MM.1S (cell line): ENCODE measurements at regions not wholly inside any gene's neighbourhood (a gene's known extent, or its start where the extent isn't known, plus 50 kb on each side); places are given as distances from the start of the nearest gene placed in this dataset.

Experiments
- DNase-seq: peaks from one replicate; pipeline ENCODE4 v3.0.0-alpha.2; 2015
- H2AFZ ChIP-seq: fragments of 300-600 bp; sonication (generic); 2 replicates; pipeline ENCODE4 v1.6.0; 2016; ENCODE audit warnings: antibody characterized with exemption, low read length
- H3F3A ChIP-seq: fragments of 300-600 bp; sonication (generic); 2 replicates; pipeline ENCODE4 v1.6.1; 2016; ENCODE audit warnings: mild to moderate bottlenecking, antibody characterized with exemption, low read length, moderate library complexity, mixed read lengths; ENCODE audit not compliant: insufficient read depth
- H3K27ac ChIP-seq: fragments of 300-600 bp; sonication (generic); 2 replicates; pipeline ENCODE4 v1.5.1; 2016; ENCODE audit warnings: mild to moderate bottlenecking, low read length
- H3K27me3 ChIP-seq: fragments of 300-600 bp; sonication (generic); replicated peaks from 2 replicates; pipeline ENCODE4 v1.6.0; 2016; ENCODE audit warnings: low read length; ENCODE audit not compliant: insufficient read depth
- H3K36me3 ChIP-seq: fragments of 300-600 bp; sonication (generic); replicated peaks from 2 replicates; pipeline ENCODE4 v1.6.1; 2016; ENCODE audit warnings: mild to moderate bottlenecking, low read length, mixed read lengths; ENCODE audit not compliant: insufficient read depth
- H3K4me1 ChIP-seq: fragments of 300-600 bp; sonication (generic); 2 replicates; pipeline ENCODE4 v1.6.1; 2016; ENCODE audit warnings: low read length, mixed read lengths
- H3K4me2 ChIP-seq: fragments of 300-600 bp; sonication (generic); 2 replicates; pipeline ENCODE4 v1.6.0; 2016; ENCODE audit warnings: low read depth, low read length
- H3K4me3 ChIP-seq: fragments of 300-600 bp; sonication (generic); 2 replicates; pipeline ENCODE4 v1.5.1; 2016; ENCODE audit warnings: low read length, mixed read lengths
- H3K79me2 ChIP-seq: fragments of 300-600 bp; sonication (generic); 2 replicates; pipeline ENCODE4 v1.6.1; 2016; ENCODE audit warnings: mixed run types, low read length, mixed read lengths
- H3K9ac ChIP-seq: fragments of 300-600 bp; sonication (generic); 2 replicates; pipeline ENCODE4 v1.6.1; 2016; ENCODE audit warnings: low read length, mixed read lengths
- H3K9me2 ChIP-seq: fragments of 300-600 bp; sonication (generic); replicated peaks from 2 replicates; pipeline ENCODE4 v1.6.1; 2016; ENCODE audit warnings: mild to moderate bottlenecking, low read length, mixed read lengths; ENCODE audit not compliant: insufficient read depth
- H3K9me3 ChIP-seq: fragments of 300-600 bp; sonication (generic); replicated peaks from 2 replicates; pipeline ENCODE4 v1.6.1; 2016; ENCODE audit warnings: mild to moderate bottlenecking, low read length, mixed read lengths; ENCODE audit not compliant: insufficient read depth
- H4K20me1 ChIP-seq: fragments of 300-600 bp; sonication (generic); 2 replicates; pipeline ENCODE4 v1.6.1; 2016; ENCODE audit warnings: mild to moderate bottlenecking, low read length, moderate library complexity, mixed read lengths; ENCODE audit not compliant: insufficient read depth
- EZH2 ChIP-seq: fragments of 300-600 bp; sonication (generic); optimal IDR thresholded peaks from 2 replicates; pipeline ENCODE3; 2017; ENCODE audit warnings: low read depth, mild to moderate bottlenecking, antibody characterized with exemption, low read length, mixed read lengths
- EZH2phosphoT487 ChIP-seq: fragments of 300-600 bp; sonication (generic); IDR thresholded peaks from 2 replicates; pipeline ENCODE4 v1.6.1; 2018; ENCODE audit warnings: antibody characterized with exemption, low read length
- TF ChIP-seq, protein P1 (sequence below): fragments of 300-600 bp; sonication (generic); IDR thresholded peaks from 2 replicates; pipeline ENCODE4 v1.5.1; 2016; ENCODE audit warnings: antibody characterized with exemption, low read length, mixed read lengths

- Histone ChIP-seq H3K27me3 (no peaks in the 10 kb centered on the region), H3K79me2 (no peaks in the 10 kb centered on the region), H4K20me1 (no peaks in the 10 kb centered on the region), H3K36me3 (no peaks in the 10 kb centered on the region), H3K9me2 (no peaks in the 10 kb centered on the region), H3F3A (peaks cover 12% of the 10 kb centered on the region), H3K4me3 (no peak overlapping the region), H3K9ac (no peak overlapping the region), H3K9me3 (no peaks in the 10 kb centered on the region), H3K4me2 (no peak overlapping the region), H3K27ac (no peak overlapping the region), H3K4me1 (peaks cover 27% of the 10 kb centered on the region), H2AFZ (no peak overlapping the region)
- TF ChIP-seq EZH2 (no peak), EZH2phosphoT487 (no peak)
- TF ChIP-seq, protein P1, sequence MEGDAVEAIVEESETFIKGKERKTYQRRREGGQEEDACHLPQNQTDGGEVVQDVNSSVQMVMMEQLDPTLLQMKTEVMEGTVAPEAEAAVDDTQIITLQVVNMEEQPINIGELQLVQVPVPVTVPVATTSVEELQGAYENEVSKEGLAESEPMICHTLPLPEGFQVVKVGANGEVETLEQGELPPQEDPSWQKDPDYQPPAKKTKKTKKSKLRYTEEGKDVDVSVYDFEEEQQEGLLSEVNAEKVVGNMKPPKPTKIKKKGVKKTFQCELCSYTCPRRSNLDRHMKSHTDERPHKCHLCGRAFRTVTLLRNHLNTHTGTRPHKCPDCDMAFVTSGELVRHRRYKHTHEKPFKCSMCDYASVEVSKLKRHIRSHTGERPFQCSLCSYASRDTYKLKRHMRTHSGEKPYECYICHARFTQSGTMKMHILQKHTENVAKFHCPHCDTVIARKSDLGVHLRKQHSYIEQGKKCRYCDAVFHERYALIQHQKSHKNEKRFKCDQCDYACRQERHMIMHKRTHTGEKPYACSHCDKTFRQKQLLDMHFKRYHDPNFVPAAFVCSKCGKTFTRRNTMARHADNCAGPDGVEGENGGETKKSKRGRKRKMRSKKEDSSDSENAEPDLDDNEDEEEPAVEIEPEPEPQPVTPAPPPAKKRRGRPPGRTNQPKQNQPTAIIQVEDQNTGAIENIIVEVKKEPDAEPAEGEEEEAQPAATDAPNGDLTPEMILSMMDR, result no peak
- DNase-seq, result no peak
These were observed 341.3 kb downstream of the FOXA2 start for GRCh38 chr20:22243067-22243466.

- no peak overlapping the region for H3K4me3 ChIP-seq
- peak overlapping the region; percentile 53 for H3K4me2 ChIP-seq
- H3K9ac ChIP-seq, result no peak overlapping the region
- peak; percentile 77 for DNase-seq
- H3K79me2 ChIP-seq, result no peaks in the 10 kb centered on the region
- peak overlapping the region; percentile 59 for H3K27ac ChIP-seq
- no peaks in the 10 kb centered on the region for H3K36me3 ChIP-seq
- H4K20me1 ChIP-seq, result no peaks in the 10 kb centered on the region
- no peaks in the 10 kb centered on the region for H3K9me2 ChIP-seq
- no peak for TF ChIP-seq EZH2phosphoT487
- no peak for TF ChIP-seq EZH2
- TF ChIP-seq, protein P1, result no peak
- no peaks in the 10 kb centered on the region for H3K9me3 ChIP-seq
- peaks cover 27% of the 10 kb centered on the region for H3K4me1 ChIP-seq
- H2AFZ ChIP-seq, result no peak overlapping the region
- peaks cover 12% of the 10 kb centered on the region for H3F3A ChIP-seq
- H3K27me3 ChIP-seq, result no peaks in the 10 kb centered on the region
These were observed 342.8 kb downstream of the FOXA2 start for GRCh38 chr20:22241609-22242008.

- peaks cover 9% of the 10 kb centered on the region for H3K4me1 ChIP-seq
- H4K20me1 ChIP-seq, result no peaks in the 10 kb centered on the region
- H3K9ac ChIP-seq, result no peak overlapping the region
- peak; percentile 57 for DNase-seq
- no peaks in the 10 kb centered on the region for H3K27me3 ChIP-seq
- peak overlapping the region; percentile 22; the same call in 1 of the 2 replicates for H3K4me2 ChIP-seq
- no peaks in the 10 kb centered on the region for H3K9me2 ChIP-seq
- no peaks in the 10 kb centered on the region for H3K36me3 ChIP-seq
- TF ChIP-seq EZH2phosphoT487, result no peak
- TF ChIP-seq EZH2, result no peak
- TF ChIP-seq, protein P1, result no peak
- no peak overlapping the region for H2AFZ ChIP-seq
- peak overlapping the region; percentile 10; the same call in 1 of the 2 replicates for H3K27ac ChIP-seq
- H3K9me3 ChIP-seq, result no peaks in the 10 kb centered on the region
- H3K79me2 ChIP-seq, result no peaks in the 10 kb centered on the region
- H3K4me3 ChIP-seq, result no peak overlapping the region
- H3F3A ChIP-seq, result no peaks in the 10 kb centered on the region
These were observed 351.4 kb downstream of the FOXA2 start for GRCh38 chr20:22232923-22233322.
